H9 (cell line): ENCODE measurements at regions not wholly inside any gene's neighbourhood (a gene's known extent, or its start where the extent isn't known, plus 50 kb on each side); places are given as distances from the start of the nearest gene placed in this dataset.
"Not testable (repeated sequence)": the region's sequence is repeated elsewhere in the genome, so short reads cannot be mapped to it uniquely, and the experiment has no call there.

Experiments used
- DNase-seq: peaks from one replicate; pipeline ENCODE4 v3.0.0-alpha.2; 2017
- H2AFZ ChIP-seq: one replicate; pipeline ENCODE4 v1.6.1; 2013; ENCODE audit warnings: mild to moderate bottlenecking, low read length, control low read depth, moderate library complexity
- H2AK5ac ChIP-seq: 2 replicates; pipeline ENCODE4 v1.6.1; 2013; ENCODE audit warnings: low read length, control low read depth, mixed read lengths; ENCODE audit not compliant: insufficient read length
- H2BK120ac ChIP-seq: one replicate; pipeline ENCODE4 v1.6.1; 2013; ENCODE audit warnings: low read depth, mild to moderate bottlenecking, low read length, control low read depth, inconsistent platforms; ENCODE audit not compliant: poor library complexity, severe bottlenecking
- H2BK12ac ChIP-seq: 2 replicates; pipeline ENCODE4 v1.6.1; 2013; ENCODE audit warnings: low read length, control low read depth, mixed read lengths, low read depth; ENCODE audit not compliant: insufficient read length
- H2BK15ac ChIP-seq: 2 replicates; pipeline ENCODE4 v1.6.1; 2013; ENCODE audit warnings: low read depth, low read length, control low read depth
- H2BK20ac ChIP-seq: one replicate; pipeline ENCODE4 v1.6.1; 2013; ENCODE audit warnings: low read depth, mild to moderate bottlenecking, low read length, control low read depth, inconsistent platforms; ENCODE audit not compliant: poor library complexity, severe bottlenecking
- H2BK5ac ChIP-seq: 2 replicates; pipeline ENCODE4 v1.6.1; 2013; ENCODE audit warnings: low read length, control low read depth, mixed read lengths; ENCODE audit not compliant: insufficient read length
- H3K14ac ChIP-seq: 2 replicates; pipeline ENCODE4 v1.6.1; 2013; ENCODE audit warnings: low read length, control low read depth; ENCODE audit not compliant: insufficient read depth
- H3K18ac ChIP-seq: 2 replicates; pipeline ENCODE4 v1.6.1; 2013; ENCODE audit warnings: low read depth, mild to moderate bottlenecking, mixed read lengths, low read length, control low read depth; ENCODE audit not compliant: insufficient read length
- H3K23ac ChIP-seq: 2 replicates; pipeline ENCODE4 v1.6.1; 2013; ENCODE audit warnings: low read length, control low read depth, mixed read lengths, low read depth; ENCODE audit not compliant: insufficient read length
- H3K23me2 ChIP-seq: 2 replicates; pipeline ENCODE4 v1.6.1; 2013; ENCODE audit warnings: low read depth, mild to moderate bottlenecking, mixed read lengths, low read length, control low read depth; ENCODE audit not compliant: insufficient read length, poor library complexity, severe bottlenecking
- H3K27ac ChIP-seq: 2 replicates; pipeline ENCODE4 v1.5.1; 2013; ENCODE audit warnings: low read length, control low read depth, mixed read lengths, low read depth; ENCODE audit not compliant: insufficient read length
- H3K27me3 ChIP-seq: 2 replicates; pipeline ENCODE4 v1.6.1; 2013; ENCODE audit warnings: low read length, control low read depth, inconsistent platforms; ENCODE audit not compliant: insufficient read depth
- H3K4ac ChIP-seq: 2 replicates; pipeline ENCODE4 v1.6.1; 2013; ENCODE audit warnings: low read depth, mild to moderate bottlenecking, control low read depth, inconsistent platforms, low read length, moderate library complexity
- H3K4me1 ChIP-seq: 2 replicates; pipeline ENCODE4 v1.6.1; 2013; ENCODE audit warnings: low read length, control low read depth, inconsistent platforms; ENCODE audit not compliant: insufficient read depth
- H3K4me2 ChIP-seq: 2 replicates; pipeline ENCODE4 v1.6.1; 2013; ENCODE audit warnings: low read length, control low read depth, mixed read lengths; ENCODE audit not compliant: insufficient read length, insufficient read depth
- H3K56ac ChIP-seq: 2 replicates; pipeline ENCODE4 v1.6.1; 2013; ENCODE audit warnings: low read depth, mild to moderate bottlenecking, mixed read lengths, low read length, control low read depth; ENCODE audit not compliant: insufficient read length
- H3K79me1 ChIP-seq: 2 replicates; pipeline ENCODE4 v1.6.1; 2013; ENCODE audit warnings: low read depth, mild to moderate bottlenecking, moderate library complexity, low read length, control low read depth, inconsistent platforms; ENCODE audit not compliant: insufficient read depth, poor library complexity, severe bottlenecking
- H3K79me2 ChIP-seq: 2 replicates; pipeline ENCODE4 v1.6.1; 2013; ENCODE audit warnings: low read length, control low read depth, inconsistent platforms; ENCODE audit not compliant: insufficient read depth
- H3K9ac ChIP-seq: 2 replicates; pipeline ENCODE4 v1.6.1; 2013; ENCODE audit warnings: low read length, control low read depth, mixed read lengths; ENCODE audit not compliant: insufficient read length; ENCODE audit errors: extremely low read depth
- H3K9me3 ChIP-seq: one replicate; pipeline ENCODE4 v1.6.1; 2013; ENCODE audit warnings: low read depth, low read length, inconsistent platforms; ENCODE audit not compliant: control insufficient read depth
- H3T11ph ChIP-seq: one replicate; pipeline ENCODE4 v1.6.1; 2013; ENCODE audit warnings: mild to moderate bottlenecking, low read length, control low read depth, inconsistent platforms
- H4K20me1 ChIP-seq: one replicate; pipeline ENCODE4 v1.6.1; 2013; ENCODE audit not compliant: control insufficient read depth, insufficient read length, insufficient read depth
- H4K5ac ChIP-seq: 2 replicates; pipeline ENCODE4 v1.6.1; 2013; ENCODE audit warnings: low read depth, mild to moderate bottlenecking, mixed read lengths, low read length, control low read depth; ENCODE audit not compliant: insufficient read length
- H4K8ac ChIP-seq: replicated peaks from 2 replicates; pipeline ENCODE4 v1.6.1; 2013; ENCODE audit warnings: low read length, control low read depth, mixed read lengths, low read depth; ENCODE audit not compliant: insufficient read length
- H4K91ac ChIP-seq: 2 replicates; pipeline ENCODE4 v1.6.1; 2013; ENCODE audit warnings: low read depth, mild to moderate bottlenecking, moderate library complexity, mixed read lengths, low read length, control low read depth; ENCODE audit not compliant: insufficient read length
- H3K27ac Mint-ChIP-seq, 3 experiments: 2 replicates in 2 of 3; 3 replicates in 1 of 3; pipeline ENCODE4 v1.8.0; 2020 to 2021; ENCODE audit warnings: mixed read lengths in 3 of 3, mild to moderate bottlenecking in 1 of 3, moderate library complexity in 1 of 3
- H3K27me3 Mint-ChIP-seq: 2 replicates; pipeline ENCODE4 v1.8.0; 2021; ENCODE audit warnings: low read depth, mild to moderate bottlenecking, moderate library complexity, mixed read lengths
- H3K36me3 Mint-ChIP-seq, 3 experiments: 2 replicates in 2 of 3; 3 replicates in 1 of 3; pipeline ENCODE4 v1.8.0; 2020 to 2021; ENCODE audit warnings: low read depth in 3 of 3, mixed read lengths in 3 of 3; ENCODE audit not compliant: insufficient read depth in 1 of 3
- H3K4me1 Mint-ChIP-seq, 2 experiments: 2 replicates each; pipeline ENCODE4 v1.8.0; 2020; ENCODE audit warnings: mixed read lengths in 2 of 2
- H3K4me3 Mint-ChIP-seq, 2 experiments: 2 replicates in 1 of 2; 3 replicates in 1 of 2; pipeline ENCODE4 v1.8.0; 2020 to 2021; ENCODE audit warnings: mild to moderate bottlenecking in 2 of 2, mixed read lengths in 2 of 2, moderate library complexity in 1 of 2
- H3K9me3 Mint-ChIP-seq, 2 experiments: 2 replicates in 1 of 2; 3 replicates in 1 of 2; pipeline ENCODE4 v1.8.0; 2020; ENCODE audit warnings: mild to moderate bottlenecking in 2 of 2, mixed read lengths in 2 of 2, moderate library complexity in 1 of 2
- CTCF ChIP-seq: fragments of 200-600 bp; sonication (generic); conservative IDR thresholded peaks from 3 replicates; pipeline ENCODE4 v1.8.0; 2021; ENCODE audit warnings: antibody characterized with exemption, mild to moderate bottlenecking
- WGBS: extraction: QIAGEN DNeasy Blood & Tissue Kit; methylation state at CpG from one replicate; pipeline ENCODE4 v1.1.7; 2013; ENCODE audit warnings: missing lambda C conversion rate, low lambda C conversion rate, mixed read lengths; ENCODE audit not compliant: insufficient read length; ENCODE audit errors: extremely low coverage; 5-methylcytosine and 5-hydroxymethylcytosine counted together

- H3K56ac ChIP-seq, result no peak overlapping the region
Observed at GRCh38 chr4:141356963-141357335, 136.3 kb downstream of the ZNF330 start.

GRCh38 chr4:141368241-141368640 lies 147.5 kb downstream of the ZNF330 start:
- not testable (repeated sequence) for H2BK15ac ChIP-seq, H3K4me3 Mint-ChIP-seq, H4K8ac ChIP-seq, H3K23me2 ChIP-seq, H3K9me3 ChIP-seq, H3K4ac ChIP-seq, H3K27ac ChIP-seq, H2BK120ac ChIP-seq, H3K4me1 ChIP-seq, H3K27me3 ChIP-seq, H4K20me1 ChIP-seq, H3K27ac Mint-ChIP-seq, H2BK5ac ChIP-seq, H4K91ac ChIP-seq, H2BK20ac ChIP-seq, H2AK5ac ChIP-seq, H3K14ac ChIP-seq, H3K4me1 Mint-ChIP-seq, H3K4me2 ChIP-seq, H4K5ac ChIP-seq, H3K79me1 ChIP-seq, DNase-seq, H3T11ph ChIP-seq, H2AFZ ChIP-seq, H3K18ac ChIP-seq, H3K9ac ChIP-seq, H3K23ac ChIP-seq, H2BK12ac ChIP-seq, H3K27me3 Mint-ChIP-seq, H3K56ac ChIP-seq, H3K79me2 ChIP-seq
- Mint-ChIP-seq H3K9me3 (peaks cover 25 to 30% of the 10 kb centered on the region in 2 experiments), H3K36me3 (peaks cover 5 to 13% (median 5%) of the 10 kb centered on the region in 3 experiments; a peak in 6 of 7 replicates)
- WGBS, result no CpG with 5 or more reads among the region's 3 CpGs

More at GRCh38 chr4:141356963-141357335, 136.3 kb downstream of the ZNF330 start:
- Histone ChIP-seq H3K14ac (no peak overlapping the region), H2BK15ac (no peak overlapping the region), H3K4ac (no peak overlapping the region), H3K79me2 (no peaks in the 10 kb centered on the region), H3K18ac (no peak overlapping the region), H4K20me1 (no peaks in the 10 kb centered on the region), H3K4me2 (no peak overlapping the region), H2BK5ac (no peak overlapping the region), H4K5ac (no peak overlapping the region), H3K27me3 (no peaks in the 10 kb centered on the region), H3K23me2 (no peaks in the 10 kb centered on the region), H3K79me1 (no peaks in the 10 kb centered on the region), H3K23ac (no peak overlapping the region), H4K8ac (no peak overlapping the region), H2AFZ (no peak overlapping the region), H3K9ac (no peak overlapping the region), H2BK12ac (no peak overlapping the region), H3K4me1 (no peaks in the 10 kb centered on the region; the same call in 1 of the 2 replicates), H3K9me3 (no peaks in the 10 kb centered on the region), H2BK120ac (no peak overlapping the region), H4K91ac (no peak overlapping the region), H3T11ph (no peak overlapping the region), H3K27ac (no peak overlapping the region), H2AK5ac (no peak overlapping the region), H2BK20ac (no peak overlapping the region)
- H3K4me1 Mint-ChIP-seq, result peaks cover 8 to 10% of the 10 kb centered on the region in 2 experiments
- no peak overlapping the region for H3K4me3 Mint-ChIP-seq
- H3K9me3 Mint-ChIP-seq, result peaks cover 2 to 12% of the 10 kb centered on the region in 2 experiments; a peak in 4 of 5 replicates
- no peaks in the 10 kb centered on the region for H3K27me3 Mint-ChIP-seq
- no peaks in the 10 kb centered on the region; a peak in 1 of 7 replicates for H3K36me3 Mint-ChIP-seq
- no peak for TF ChIP-seq CTCF
- no peak for DNase-seq
- H3K27ac Mint-ChIP-seq, result no peak overlapping the region
